T-helper 9 cell (primary cell): ENCODE measurements at regions not wholly inside any gene's neighbourhood (a gene's known extent, or its start where the extent isn't known, plus 50 kb on each side); places are given as distances from the start of the nearest gene placed in this dataset.
"Not testable (repeated sequence)": the region's sequence is repeated elsewhere in the genome, so short reads cannot be mapped to it uniquely, and the experiment has no call there.

Source experiments
- DNase-seq: peaks from one replicate; pipeline ENCODE4 v3.0.0-alpha.2; 2020

- no peak for DNase-seq
Observed at GRCh38 chr4:124070688-124071484, 641.6 kb downstream of the ANKRD50 start.

DNA sequence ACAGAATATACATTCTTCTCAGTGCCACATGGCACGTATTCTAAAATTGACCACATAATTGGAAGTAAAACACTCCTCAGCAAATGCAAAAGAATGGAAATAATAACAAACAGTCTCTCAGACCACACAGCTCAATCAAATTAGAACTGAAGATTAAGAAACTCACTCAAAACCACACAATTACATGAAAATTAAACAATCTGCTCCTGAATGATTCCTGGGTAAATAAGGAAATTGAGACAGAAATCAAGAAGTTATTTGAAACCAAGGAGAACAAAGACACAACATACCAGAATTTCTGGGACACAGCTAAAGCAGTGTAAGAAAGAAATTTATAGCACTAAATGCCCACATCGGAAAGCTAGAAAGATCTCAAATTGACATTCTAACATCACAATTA is 637.3 kb downstream of the ANKRD50 start:
- DNase-seq = not testable (repeated sequence)

- no peak for DNase-seq
Observed at GRCh38 chr4:124079174-124079780, 633.3 kb downstream of the ANKRD50 start.

DNA sequence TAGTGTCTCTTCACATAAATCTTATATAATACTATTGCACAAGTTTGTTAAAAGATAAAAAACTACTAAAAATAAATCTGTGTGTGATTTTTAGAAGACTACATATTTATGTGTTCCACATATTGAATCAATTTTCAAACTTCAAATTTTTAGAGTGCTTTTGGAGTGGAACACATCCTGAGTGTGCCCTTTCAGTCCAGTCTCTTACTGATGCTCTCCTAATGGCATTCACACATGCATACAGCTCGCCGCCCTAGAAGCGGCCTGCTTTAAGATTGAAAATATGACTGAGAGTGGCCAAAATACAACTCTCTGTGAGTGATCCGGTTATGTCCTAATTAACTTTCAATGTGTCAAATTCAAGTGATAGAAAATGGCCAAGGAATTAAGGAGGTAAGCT is 628.8 kb downstream of the ANKRD50 start:
- no peak for DNase-seq

DNA sequence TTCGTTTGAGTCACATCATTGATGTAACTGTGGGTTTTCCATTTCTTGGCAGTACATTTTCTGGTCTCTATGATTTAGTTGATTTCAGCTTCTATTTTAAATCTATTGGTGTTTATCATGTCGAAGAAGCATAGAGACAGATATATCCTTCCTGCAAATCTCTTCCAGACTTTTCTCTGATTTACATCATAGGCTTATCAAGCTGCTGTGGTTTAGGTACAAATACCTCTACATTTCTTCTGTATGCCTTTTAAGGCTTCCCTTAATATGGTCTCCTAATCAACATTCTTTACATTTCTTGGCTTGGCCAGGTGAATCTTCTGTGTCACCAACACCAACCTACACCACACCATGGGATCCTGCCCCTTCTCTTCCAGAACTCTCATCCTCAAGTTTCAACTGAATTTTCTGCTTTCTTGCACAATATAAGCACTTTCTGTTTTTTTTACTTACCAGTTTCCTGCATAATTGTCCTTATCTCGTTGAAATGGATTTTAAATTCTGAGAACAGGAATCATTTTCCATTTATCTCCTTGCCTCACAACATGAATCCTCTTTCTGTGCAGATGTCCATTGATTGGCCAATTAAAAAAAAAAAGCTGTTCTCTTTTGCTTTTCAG is 626.9 kb downstream of the ANKRD50 start:
- DNase-seq = no peak

DNA sequence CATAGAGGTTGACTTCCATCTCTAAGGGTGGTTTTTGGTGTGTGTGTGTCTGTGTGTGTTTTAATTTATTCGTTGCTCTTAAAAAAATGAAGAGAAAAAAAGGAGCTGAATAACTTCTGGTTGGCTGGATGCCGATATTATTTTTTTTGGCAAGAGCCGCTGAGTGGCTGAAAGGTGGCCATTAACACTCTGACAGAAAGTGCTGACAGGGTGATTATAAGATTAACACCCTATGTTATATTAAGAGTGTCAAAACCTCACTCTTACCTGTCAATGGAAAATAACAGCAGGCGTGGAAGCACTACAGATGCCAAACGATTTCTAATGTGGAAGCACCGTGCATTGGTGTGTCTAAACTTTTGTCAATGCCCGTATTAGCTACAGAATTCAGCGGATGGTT is 622.5 kb downstream of the ANKRD50 start:
- DNase-seq = no peak

GRCh38 chr4:124092101-124092500 is 620.4 kb downstream of the ANKRD50 start:
- DNase-seq = no peak

DNA sequence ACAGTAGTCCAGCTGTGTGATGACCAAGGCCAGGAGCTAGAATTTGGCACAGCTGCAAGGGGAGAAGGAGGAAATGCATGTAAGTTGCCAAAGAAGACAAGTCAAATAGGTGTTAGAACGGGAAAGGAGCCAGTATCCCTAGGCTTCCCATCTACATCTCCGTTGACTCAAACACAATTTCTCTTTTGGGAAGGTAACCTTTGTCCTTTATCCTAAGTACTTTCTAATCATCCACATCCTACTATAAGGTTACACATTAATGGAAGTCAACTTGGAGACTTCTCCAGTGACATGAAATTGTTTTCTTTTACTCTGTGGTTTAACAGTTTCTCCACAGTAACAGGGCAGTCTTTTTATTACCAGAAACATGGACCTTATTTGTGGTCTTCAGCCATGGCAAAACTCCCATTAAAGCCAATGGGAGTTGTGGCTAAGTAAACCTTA is 620.0 kb downstream of the ANKRD50 start:
- no peak for DNase-seq

DNA sequence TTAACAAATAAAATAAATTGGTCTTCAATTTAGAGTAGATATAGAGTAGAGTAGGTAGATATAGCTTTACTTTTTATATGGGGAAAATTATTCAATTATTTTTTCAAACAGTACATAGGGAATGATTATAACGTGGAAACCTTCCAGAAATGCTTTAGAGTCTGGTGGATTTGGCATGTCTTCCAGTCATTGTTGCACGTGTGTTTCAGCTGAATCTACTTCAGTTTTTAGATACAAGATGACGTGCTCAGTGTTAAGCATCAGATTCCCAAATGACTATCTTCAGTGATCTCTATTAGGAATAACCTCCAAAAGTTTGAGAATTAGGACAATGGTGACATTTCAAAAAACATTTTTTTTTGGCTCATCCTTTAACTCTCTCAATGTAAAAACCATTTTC is 616.9 kb downstream of the ANKRD50 start:
- no peak for DNase-seq

DNA sequence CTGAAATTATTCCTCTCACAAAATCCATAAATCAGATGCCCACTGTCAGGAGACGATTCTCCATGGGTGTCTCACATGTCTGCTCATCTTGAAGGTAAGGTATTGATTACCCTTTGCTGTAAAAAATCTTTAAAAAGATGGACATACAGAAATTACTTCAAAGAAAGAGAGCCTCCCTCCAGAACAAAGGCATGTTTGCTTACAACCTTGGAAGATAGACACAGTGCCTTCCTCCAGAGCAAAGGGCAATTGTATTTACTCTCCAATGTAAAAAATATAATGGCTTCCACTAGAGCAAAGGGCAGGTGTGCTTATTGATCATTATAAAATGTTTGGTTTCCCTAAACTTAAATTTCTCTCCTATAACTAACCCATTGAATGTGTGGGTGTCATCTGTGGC is 616.2 kb downstream of the ANKRD50 start:
- DNase-seq = no peak

DNA sequence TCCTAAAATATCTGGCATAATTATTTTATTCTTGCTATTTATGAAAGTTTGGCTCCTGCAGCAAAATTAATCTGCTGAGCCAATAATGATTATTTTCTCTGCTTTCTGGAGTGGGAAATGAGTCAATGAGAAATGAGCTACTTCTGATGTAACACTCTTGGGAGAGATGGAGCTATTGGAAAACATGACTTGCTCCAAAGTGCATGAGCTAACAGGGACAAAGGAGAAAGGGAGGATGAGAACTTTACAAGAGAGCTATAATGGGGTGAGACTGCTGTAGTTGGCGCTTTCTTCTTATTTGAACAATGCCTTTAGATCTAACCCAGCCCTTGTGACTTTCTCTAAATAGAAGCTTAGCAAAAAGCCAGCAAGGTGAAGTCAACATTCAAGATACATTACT is 615.1 kb downstream of the ANKRD50 start:
- DNase-seq = no peak

DNA sequence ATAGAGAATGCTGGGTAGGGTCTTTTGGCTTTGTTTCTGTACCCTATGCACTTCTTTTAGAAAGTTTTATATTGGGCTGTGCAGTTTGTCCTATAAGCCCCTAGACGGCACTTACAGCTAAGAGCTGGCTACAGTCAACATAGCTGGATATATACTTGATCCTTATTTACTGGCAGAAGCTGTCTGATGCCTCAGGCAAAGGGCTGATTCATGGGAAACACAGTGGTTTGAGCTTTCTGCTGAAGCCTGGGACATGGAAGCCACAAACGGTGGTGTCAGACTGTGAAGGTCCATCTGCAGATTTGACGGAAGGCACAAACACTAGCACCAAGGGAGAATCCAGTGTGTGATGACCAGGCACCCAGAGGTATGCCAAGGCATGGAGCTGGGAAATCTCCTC is 608.4 kb downstream of the ANKRD50 start:
- no peak for DNase-seq

DNA sequence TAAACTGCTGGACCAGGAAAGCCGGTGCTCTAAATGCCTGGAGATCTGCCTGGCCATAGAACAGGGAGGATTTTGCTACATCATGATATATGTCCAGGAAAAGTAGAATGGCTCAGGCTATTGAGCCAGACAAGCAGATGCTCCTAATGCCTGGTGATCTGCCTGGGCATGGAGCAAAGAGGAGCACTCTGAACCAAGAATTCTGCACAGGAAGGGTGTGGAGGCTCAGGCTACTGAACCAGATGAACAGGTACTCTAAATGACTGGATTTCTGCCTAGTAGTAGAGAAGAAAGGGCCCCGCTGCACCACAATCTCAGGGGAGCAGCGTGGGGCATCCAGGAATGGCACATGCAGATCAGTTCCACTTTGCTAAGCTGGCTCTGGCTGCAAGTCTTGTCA is 607.9 kb downstream of the ANKRD50 start:
- no peak for DNase-seq

- DNase-seq = no peak
Observed at GRCh38 chr4:124105212-124105611, 607.3 kb downstream of the ANKRD50 start.

DNA sequence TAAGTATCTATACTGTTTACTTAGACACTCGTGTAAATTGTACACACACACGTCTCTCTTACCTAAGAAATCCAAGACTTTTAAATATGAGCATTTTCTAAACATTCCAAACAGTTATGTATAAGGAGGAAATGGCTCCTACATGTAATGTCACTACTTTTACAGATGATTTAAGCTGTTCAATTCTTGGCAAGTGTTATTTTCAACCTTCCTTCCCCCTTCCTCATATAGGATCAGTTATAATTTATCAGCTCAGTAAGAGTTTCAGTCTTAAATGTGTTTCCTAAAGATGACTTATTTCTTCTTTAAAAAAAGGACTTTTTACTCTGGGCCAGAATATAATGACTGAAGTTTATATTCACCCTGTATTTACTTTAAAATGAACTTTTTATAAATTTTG is 601.1 kb downstream of the ANKRD50 start:
- no peak for DNase-seq

DNA sequence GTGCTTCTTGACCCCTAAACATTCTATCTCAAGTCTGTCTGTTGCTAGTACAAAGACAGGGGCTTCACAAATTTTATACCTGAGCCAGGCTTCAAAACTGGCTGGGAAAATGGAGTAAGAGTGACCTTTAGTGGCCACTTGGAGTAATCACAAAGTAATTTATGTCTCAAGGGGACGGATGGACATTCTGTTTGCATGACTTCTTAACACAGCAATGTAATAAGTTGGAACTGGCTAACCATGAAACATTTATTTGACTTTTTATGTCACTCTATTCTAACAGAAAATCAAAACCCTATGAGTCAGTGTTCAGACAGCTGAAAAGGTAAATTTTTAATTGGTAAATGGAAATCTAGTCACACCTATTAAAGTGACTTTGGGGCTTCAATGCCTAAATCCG is 600.6 kb downstream of the ANKRD50 start:
- no peak for DNase-seq

DNA sequence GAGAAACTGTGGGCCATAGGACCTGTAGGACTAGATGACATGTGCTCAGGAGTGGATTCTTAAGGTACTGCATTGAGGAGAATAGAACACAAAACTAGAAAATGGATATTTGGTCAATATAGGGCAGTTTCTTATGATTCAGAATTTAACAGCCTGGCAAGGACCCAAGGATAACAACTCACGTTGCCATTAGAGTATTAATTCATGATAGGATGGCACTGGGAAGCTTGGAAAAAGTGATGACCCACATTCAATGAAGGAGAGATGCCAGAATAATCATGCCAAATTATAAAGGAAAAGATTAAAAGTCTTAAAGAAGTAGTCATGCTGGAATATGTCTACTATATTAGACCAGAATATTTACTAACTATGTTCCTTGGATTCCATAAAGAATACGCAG is 594.5 kb downstream of the ANKRD50 start:
- no peak for DNase-seq

- no peak for DNase-seq
Observed at GRCh38 chr4:124121461-124121971, 591.0 kb downstream of the ANKRD50 start.

DNA sequence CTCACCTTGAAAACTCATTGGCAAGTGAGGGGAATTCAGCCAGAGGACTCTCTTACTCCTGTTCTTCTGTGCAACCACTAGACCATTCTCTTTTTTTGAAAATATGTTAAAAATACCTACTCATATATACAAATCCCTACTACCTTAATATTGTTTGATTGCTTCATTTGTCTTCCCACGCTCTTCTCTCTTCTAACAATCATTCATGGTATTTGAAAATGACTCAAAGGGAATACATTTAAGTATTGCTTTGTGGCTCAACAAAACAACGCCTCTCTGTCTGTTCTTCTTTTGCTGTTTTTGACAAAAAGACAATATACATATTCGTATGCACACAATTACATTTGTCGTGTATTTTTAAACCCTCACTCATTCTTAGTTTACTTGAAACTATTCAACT is 589.4 kb downstream of the ANKRD50 start:
- no peak for DNase-seq

DNA sequence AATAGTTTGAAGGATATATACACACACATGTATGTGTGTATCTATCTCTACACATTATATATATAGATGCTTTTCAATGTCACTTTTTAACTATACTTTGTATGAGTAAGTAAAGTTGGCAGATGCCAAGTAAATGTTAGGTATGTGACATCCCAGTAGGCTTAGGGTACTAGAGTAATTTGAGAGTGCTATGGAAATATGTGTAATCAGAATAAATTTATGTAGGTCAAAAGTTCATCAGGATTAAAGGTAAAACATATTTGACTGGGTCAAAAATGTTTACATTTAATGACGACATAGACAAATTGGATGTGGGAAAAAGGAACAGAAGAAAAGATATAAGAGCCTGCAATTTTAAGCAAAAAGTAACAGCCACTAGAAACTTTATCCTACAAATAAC is 588.8 kb downstream of the ANKRD50 start:
- no peak for DNase-seq

GRCh38 chr4:124131324-124131723 is 581.2 kb downstream of the ANKRD50 start:
- DNase-seq = not testable (repeated sequence)

DNA sequence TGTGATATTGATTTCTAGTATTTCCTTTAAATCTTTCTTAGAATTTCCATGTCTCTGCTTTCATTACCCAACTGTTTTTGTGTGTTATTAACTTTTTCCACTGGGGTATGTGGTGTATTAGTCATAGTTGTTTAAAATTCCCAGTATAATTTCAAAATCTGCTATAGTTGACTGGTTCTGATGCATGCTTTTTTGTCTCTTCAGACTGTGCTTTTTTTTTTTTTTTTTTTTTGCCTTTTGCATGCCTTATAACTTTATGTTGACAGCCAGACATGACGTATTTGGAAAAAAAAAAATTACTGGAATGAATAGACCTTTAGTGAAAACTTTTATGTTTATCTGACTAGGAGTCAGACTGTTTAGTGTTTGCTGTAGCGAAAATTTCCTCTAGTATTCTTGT is 580.4 kb downstream of the ANKRD50 start:
- DNase-seq = no peak

DNA sequence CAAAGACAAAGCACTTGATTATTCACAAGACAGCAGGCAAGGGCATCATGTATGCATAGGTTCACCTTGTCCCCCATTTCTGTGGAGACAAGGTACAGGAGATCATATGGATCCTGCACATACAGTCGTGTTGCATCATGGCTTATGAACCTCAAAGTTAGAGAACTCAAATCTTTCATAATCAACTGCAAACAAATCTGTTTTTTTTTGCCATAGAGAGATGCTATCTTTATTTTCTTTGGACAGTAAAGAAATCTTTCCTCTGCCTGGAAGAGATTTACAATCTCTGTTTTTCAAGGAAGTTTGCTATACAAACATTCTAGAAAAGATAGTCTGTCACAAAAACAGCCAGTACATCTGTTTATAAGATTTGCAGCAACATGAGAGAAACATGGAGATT is 578.8 kb downstream of the ANKRD50 start:
- no peak for DNase-seq

- no peak for DNase-seq
Observed at GRCh38 chr4:124135409-124135813, 577.1 kb downstream of the ANKRD50 start.
